PFSK-1 (cell line): ENCODE measurements at regions not wholly inside any gene's neighbourhood (a gene's known extent, or its start where the extent isn't known, plus 50 kb on each side); places are given as distances from the start of the nearest gene placed in this dataset.

Source experiments
- FOXP2 ChIP-seq: optimal IDR thresholded peaks from 2 replicates; pipeline ENCODE3; 2011; ENCODE audit warnings: borderline replicate concordance, control low read depth, inconsistent platforms; ENCODE audit not compliant: insufficient read depth; ENCODE audit errors: extremely low read length, extremely low read depth
- POLR2AphosphoS5 ChIP-seq: IDR thresholded peaks from 2 replicates; pipeline ENCODE4 v1.6.1; 2012; ENCODE audit warnings: low read depth, mild to moderate bottlenecking, control low read depth, low read length, moderate library complexity
- SIN3A ChIP-seq: IDR thresholded peaks from 2 replicates; pipeline ENCODE4 v1.6.1; 2012; ENCODE audit warnings: mild to moderate bottlenecking, low read length, moderate library complexity, borderline replicate concordance; ENCODE audit not compliant: insufficient read depth
- TAF1 ChIP-seq: IDR thresholded peaks from 2 replicates; pipeline ENCODE4 v1.6.1; 2012; ENCODE audit warnings: low read length, control low read depth, borderline replicate concordance; ENCODE audit not compliant: insufficient read depth
- TF ChIP-seq, protein P1 (sequence below), 2 experiments: IDR thresholded peaks; 2 replicates each; pipeline versions ENCODE4 v1.6.1 to v1.8.0; 2011 to 2012; ENCODE audit warnings: low read depth in 2 of 2, low read length in 2 of 2, control low read depth in 1 of 2, inconsistent platforms in 1 of 2, mild to moderate bottlenecking in 1 of 2, moderate library complexity in 1 of 2; ENCODE audit not compliant: insufficient read depth in 1 of 2

GRCh38 chr15:39025321-39025720 lies 460.7 kb upstream of the RASGRP1 start:
- TF ChIP-seq, protein P1, sequence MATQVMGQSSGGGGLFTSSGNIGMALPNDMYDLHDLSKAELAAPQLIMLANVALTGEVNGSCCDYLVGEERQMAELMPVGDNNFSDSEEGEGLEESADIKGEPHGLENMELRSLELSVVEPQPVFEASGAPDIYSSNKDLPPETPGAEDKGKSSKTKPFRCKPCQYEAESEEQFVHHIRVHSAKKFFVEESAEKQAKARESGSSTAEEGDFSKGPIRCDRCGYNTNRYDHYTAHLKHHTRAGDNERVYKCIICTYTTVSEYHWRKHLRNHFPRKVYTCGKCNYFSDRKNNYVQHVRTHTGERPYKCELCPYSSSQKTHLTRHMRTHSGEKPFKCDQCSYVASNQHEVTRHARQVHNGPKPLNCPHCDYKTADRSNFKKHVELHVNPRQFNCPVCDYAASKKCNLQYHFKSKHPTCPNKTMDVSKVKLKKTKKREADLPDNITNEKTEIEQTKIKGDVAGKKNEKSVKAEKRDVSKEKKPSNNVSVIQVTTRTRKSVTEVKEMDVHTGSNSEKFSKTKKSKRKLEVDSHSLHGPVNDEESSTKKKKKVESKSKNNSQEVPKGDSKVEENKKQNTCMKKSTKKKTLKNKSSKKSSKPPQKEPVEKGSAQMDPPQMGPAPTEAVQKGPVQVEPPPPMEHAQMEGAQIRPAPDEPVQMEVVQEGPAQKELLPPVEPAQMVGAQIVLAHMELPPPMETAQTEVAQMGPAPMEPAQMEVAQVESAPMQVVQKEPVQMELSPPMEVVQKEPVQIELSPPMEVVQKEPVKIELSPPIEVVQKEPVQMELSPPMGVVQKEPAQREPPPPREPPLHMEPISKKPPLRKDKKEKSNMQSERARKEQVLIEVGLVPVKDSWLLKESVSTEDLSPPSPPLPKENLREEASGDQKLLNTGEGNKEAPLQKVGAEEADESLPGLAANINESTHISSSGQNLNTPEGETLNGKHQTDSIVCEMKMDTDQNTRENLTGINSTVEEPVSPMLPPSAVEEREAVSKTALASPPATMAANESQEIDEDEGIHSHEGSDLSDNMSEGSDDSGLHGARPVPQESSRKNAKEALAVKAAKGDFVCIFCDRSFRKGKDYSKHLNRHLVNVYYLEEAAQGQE (IDR thresholded peaks at IDR 0.05; ENCODE audit: insufficient read depth in 1 of 2, low read depth in 2 of 2, low read length in 2 of 2): no peak
- no peak for TF ChIP-seq POLR2AphosphoS5
- TF ChIP-seq TAF1: no peak
- no peak for TF ChIP-seq SIN3A
- no peak for TF ChIP-seq FOXP2
